NB4 (cell line): ENCODE measurements at regions not wholly inside any gene's neighbourhood (a gene's known extent, or its start where the extent isn't known, plus 50 kb on each side); places are given as distances from the start of the nearest gene placed in this dataset.

Source experiments
- DNase-seq: peaks from one replicate; pipeline ENCODE4 v3.0.0; 2010; ENCODE audit warnings: low read depth
- H3K4me3 ChIP-seq: one replicate; pipeline ENCODE4 v1.5.1; 2011; ENCODE audit warnings: mild to moderate bottlenecking, low read depth, low read length, moderate library complexity
- MYC ChIP-seq: IDR thresholded peaks from 2 replicates; pipeline ENCODE4 v1.6.1; 2011; ENCODE audit warnings: low read depth, low read length
- POLR2A ChIP-seq: IDR thresholded peaks from 2 replicates; pipeline ENCODE4 v1.6.1; 2011; ENCODE audit warnings: mild to moderate bottlenecking; ENCODE audit not compliant: insufficient read length; ENCODE audit errors: extremely low read depth
- TF ChIP-seq, protein P1 (sequence below): IDR thresholded peaks from one replicate; pipeline ENCODE4 v1.5.1; 2012; ENCODE audit warnings: low read depth, low read length
- TF ChIP-seq, protein P2 (sequence below): IDR thresholded peaks from 2 replicates; pipeline ENCODE4 v1.6.1; 2011; ENCODE audit warnings: low read depth, low read length

DNA sequence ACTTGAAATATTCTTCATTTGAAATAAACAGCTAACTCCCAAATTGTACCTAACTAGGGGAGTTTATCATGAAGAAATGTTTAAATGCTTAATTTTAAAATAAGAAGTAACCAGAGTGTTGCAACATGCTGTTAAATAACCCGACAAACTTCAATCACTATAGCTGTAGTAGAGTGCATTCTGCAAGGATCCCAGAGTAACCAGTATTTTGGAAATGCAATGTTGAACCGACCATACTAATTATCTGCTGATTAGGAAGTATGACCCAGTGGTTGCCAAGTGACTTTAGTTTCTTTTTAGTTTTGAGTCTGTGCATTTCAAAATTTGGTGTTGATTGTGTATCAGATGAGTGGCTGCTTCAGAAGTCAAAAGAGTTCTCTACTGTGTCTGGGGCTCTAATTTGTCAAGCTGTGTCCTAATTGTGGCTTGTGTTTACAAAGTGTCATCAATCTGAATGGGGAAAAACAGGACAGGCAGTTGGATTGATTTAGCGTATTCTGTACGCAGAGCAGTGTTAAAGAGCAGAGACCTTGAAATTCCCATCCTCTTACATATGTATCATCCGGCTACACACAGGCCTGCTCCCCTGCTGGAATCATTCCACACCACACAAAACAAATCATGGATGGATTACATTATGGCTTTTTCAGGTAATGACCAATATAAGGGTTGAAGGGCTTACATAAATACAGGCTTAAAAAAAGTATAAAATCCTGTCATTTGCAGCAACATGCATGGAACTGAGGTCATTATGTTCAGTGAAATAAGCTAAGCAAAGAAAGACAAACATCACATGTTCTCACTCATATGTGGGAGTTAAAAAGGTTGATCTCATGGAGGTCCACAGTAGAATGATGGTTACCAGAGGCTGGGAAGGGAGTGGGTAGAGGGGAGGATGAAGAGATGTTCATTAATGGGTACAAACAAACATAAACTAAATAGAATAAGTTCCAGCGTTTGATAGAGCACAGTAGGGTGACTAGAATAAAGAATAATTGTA, 351.5 kb downstream of the KLF12 start:
- DNase-seq, result no peak
- no peak overlapping the region for H3K4me3 ChIP-seq
- TF ChIP-seq, protein P1, sequence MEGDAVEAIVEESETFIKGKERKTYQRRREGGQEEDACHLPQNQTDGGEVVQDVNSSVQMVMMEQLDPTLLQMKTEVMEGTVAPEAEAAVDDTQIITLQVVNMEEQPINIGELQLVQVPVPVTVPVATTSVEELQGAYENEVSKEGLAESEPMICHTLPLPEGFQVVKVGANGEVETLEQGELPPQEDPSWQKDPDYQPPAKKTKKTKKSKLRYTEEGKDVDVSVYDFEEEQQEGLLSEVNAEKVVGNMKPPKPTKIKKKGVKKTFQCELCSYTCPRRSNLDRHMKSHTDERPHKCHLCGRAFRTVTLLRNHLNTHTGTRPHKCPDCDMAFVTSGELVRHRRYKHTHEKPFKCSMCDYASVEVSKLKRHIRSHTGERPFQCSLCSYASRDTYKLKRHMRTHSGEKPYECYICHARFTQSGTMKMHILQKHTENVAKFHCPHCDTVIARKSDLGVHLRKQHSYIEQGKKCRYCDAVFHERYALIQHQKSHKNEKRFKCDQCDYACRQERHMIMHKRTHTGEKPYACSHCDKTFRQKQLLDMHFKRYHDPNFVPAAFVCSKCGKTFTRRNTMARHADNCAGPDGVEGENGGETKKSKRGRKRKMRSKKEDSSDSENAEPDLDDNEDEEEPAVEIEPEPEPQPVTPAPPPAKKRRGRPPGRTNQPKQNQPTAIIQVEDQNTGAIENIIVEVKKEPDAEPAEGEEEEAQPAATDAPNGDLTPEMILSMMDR, result no peak
- TF ChIP-seq POLR2A, result no peak
- no peak for TF ChIP-seq MYC
- TF ChIP-seq, protein P2, sequence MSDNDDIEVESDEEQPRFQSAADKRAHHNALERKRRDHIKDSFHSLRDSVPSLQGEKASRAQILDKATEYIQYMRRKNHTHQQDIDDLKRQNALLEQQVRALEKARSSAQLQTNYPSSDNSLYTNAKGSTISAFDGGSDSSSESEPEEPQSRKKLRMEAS, result no peak

DNA sequence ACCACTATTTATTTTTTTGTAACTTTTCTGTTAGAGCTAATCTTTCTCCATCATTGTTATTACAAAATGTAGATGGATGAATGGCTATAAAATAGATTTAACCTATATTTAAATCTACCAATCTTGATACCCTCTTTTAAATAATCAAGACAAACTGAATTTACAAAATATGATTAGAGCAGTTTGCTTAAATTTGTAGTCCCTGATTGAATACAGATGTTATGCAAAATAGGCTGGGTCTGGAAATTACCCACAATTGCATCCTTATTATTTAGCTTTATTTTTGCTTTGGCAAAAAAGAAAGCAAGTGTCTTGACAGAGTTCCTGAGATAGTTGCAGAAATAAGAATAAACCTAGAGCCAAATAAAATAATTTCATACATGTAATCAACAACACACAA, 352.8 kb downstream of the KLF12 start:
- no peak overlapping the region for H3K4me3 ChIP-seq
- no peak for DNase-seq
- TF ChIP-seq, protein P1, result no peak
- TF ChIP-seq, protein P2, result no peak
- TF ChIP-seq POLR2A, result no peak
- TF ChIP-seq MYC, result no peak

DNA sequence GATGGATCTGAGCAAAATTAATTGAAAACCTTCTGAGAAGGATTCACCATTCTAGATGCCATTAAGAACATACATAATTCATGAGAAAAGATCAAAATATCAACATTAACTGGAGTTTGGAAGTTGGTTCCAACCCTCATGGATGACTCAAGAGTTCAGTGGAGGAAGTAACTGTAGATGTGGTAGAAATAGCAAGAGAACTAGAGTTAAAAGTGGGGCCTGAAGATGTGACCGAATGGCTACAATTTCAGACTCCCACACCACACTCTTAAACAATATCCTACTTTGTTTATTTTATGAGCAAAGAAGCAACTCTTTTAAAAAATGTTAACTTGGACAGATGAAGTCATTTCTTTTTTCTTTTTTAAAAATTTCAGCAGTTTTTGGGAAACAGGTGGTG, 354.3 kb downstream of the KLF12 start:
- no peak for DNase-seq
- TF ChIP-seq, protein P2, result no peak
- no peak for TF ChIP-seq POLR2A
- no peak overlapping the region for H3K4me3 ChIP-seq

DNA sequence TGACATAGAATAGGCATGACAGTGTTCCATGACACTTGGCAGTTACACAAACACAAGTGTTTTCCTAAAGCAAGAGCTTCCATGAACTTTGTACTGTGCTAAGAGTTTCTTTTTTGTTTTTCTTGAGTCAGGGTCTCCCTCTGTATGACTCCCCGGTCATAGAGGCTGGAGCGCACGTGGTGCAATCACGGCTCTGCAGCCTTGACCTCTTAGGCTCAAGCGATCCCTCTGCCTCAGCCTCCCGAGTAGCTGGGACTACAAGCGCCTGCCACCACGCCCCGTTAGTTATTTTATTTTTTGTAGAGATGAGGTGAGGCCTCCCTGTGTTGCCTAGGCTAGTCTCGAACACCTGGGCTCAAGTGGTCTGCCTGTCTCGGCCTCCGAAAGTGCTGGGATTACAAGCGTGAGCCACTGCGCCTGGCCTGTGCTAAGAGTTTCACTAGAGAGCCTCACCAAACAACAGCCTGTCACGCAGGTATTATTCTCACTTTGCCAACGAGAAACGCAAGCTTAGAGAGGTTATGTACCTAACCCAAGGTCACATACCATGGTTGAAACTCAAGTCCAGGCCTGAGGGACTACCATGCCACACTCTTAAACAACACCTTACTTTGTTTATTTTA, 355.9 kb downstream of the KLF12 start:
- DNase-seq, result no peak
- no peak overlapping the region for H3K4me3 ChIP-seq
- TF ChIP-seq, protein P2, result no peak
- TF ChIP-seq MYC, result no peak
- TF ChIP-seq POLR2A, result no peak
- TF ChIP-seq, protein P1, result no peak

DNA sequence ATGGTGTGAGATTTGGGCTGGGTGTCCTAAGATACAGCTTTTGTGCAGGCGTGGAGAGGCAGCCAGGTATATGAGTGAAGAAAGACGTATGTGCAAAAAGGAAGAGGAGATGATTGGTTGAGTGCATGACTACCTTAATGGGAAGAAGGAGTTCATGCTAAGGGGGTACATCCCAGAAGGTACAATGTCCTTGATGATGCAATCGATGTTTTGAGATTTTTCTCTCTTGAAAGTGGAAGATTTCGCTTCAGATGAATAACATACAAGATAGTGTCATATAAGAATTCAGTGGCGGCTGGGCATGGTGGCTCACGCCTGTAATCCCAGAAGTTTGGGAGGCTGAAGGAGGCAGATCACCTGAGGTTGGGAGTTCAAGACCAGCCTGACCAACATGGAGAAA, 357.1 kb downstream of the KLF12 start:
- TF ChIP-seq POLR2A, result no peak
- TF ChIP-seq, protein P2, result no peak
- TF ChIP-seq, protein P1, result no peak
- no peak for TF ChIP-seq MYC
- H3K4me3 ChIP-seq, result no peak overlapping the region
- no peak for DNase-seq

DNA sequence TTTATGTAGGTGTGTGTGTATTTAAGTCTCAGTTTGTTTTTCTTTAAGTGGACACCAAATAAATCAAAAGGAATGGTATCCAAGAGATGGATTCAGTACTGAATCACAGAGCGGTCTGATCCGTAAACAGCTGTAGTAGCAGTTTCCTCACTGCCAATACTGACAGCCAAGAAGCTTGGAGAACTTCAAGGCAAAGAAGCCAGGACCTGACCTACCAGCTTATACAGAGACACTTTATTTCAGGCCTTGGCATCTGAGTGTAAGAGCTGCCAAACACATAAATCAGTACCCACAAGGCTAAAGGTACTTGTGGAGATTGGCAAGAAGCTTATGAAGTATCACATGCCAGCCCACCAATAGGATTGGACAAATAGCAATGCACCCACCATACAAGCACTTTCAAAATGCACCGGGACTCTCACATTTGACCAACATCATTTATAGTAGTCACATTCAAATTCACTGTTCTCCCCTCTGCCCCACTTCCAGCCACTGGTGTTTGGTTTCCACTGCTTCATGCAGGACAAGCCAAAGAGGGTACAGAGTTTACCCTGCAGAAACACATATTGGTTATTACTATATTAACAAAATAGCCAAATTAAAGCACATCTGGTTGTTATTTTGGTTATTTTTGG, 357.9 kb downstream of the KLF12 start:
- no peak for DNase-seq
- H3K4me3 ChIP-seq, result no peak overlapping the region
- TF ChIP-seq MYC (no peak), POLR2A (no peak)
- TF ChIP-seq, protein P1, result no peak
- TF ChIP-seq, protein P2, result no peak
